Endothelial cell of umbilical vein (primary cell): ENCODE measurements at regions not wholly inside any gene's neighbourhood (a gene's known extent, or its start where the extent isn't known, plus 50 kb on each side); places are given as distances from the start of the nearest gene placed in this dataset.

Experiments
- FOS ChIP-seq: IDR thresholded peaks from 2 replicates; pipeline ENCODE4 v1.6.1; 2011; ENCODE audit warnings: mild to moderate bottlenecking, low read length, moderate library complexity, borderline replicate concordance; ENCODE audit not compliant: insufficient read depth
- POLR2A ChIP-seq: IDR thresholded peaks from 2 replicates; pipeline ENCODE4 v1.6.1; 2012; ENCODE audit warnings: low read depth, mild to moderate bottlenecking, control low read depth, low read length
- POLR2AphosphoS5 ChIP-seq: IDR thresholded peaks from 2 replicates; pipeline ENCODE4 v1.6.1; 2012; ENCODE audit warnings: low read depth, mild to moderate bottlenecking, control low read depth, low read length, moderate library complexity; ENCODE audit not compliant: insufficient read depth
- TF ChIP-seq, protein P1 (sequence below), 2 donors: IDR thresholded peaks; 1 replicate in 1 of 2; 2 replicates in 1 of 2; pipeline ENCODE4 v1.5.1; 2011; ENCODE audit warnings: low read length in 2 of 2, mild to moderate bottlenecking in 2 of 2, moderate library complexity in 2 of 2, control low read depth in 1 of 2, inconsistent platforms in 1 of 2, low read depth in 1 of 2; ENCODE audit not compliant: insufficient read depth in 1 of 2; ENCODE audit errors: extremely low read depth in 1 of 2
- TF ChIP-seq, protein P2 (sequence below): IDR thresholded peaks from 2 replicates; pipeline ENCODE4 v1.6.1; 2011; ENCODE audit not compliant: insufficient read depth, insufficient read length

GRCh38 chr6:25215881-25216280 lies 63.3 kb upstream of the CARMIL1 start:
- TF ChIP-seq, protein P1, sequence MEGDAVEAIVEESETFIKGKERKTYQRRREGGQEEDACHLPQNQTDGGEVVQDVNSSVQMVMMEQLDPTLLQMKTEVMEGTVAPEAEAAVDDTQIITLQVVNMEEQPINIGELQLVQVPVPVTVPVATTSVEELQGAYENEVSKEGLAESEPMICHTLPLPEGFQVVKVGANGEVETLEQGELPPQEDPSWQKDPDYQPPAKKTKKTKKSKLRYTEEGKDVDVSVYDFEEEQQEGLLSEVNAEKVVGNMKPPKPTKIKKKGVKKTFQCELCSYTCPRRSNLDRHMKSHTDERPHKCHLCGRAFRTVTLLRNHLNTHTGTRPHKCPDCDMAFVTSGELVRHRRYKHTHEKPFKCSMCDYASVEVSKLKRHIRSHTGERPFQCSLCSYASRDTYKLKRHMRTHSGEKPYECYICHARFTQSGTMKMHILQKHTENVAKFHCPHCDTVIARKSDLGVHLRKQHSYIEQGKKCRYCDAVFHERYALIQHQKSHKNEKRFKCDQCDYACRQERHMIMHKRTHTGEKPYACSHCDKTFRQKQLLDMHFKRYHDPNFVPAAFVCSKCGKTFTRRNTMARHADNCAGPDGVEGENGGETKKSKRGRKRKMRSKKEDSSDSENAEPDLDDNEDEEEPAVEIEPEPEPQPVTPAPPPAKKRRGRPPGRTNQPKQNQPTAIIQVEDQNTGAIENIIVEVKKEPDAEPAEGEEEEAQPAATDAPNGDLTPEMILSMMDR (IDR thresholded peaks at IDR 0.05; ENCODE audit: extremely low read depth in 1 of 2, insufficient read depth in 1 of 2, low read depth in 1 of 2, low read length in 2 of 2) = no peak
- no peak for TF ChIP-seq POLR2AphosphoS5
- no peak for TF ChIP-seq POLR2A
- TF ChIP-seq, protein P2, sequence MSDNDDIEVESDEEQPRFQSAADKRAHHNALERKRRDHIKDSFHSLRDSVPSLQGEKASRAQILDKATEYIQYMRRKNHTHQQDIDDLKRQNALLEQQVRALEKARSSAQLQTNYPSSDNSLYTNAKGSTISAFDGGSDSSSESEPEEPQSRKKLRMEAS = no peak
- TF ChIP-seq FOS = no peak
